Coronary artery (tissue), 2 donors: ENCODE measurements at regions not wholly inside any gene's neighbourhood (a gene's known extent, or its start where the extent isn't known, plus 50 kb on each side); places are given as distances from the start of the nearest gene placed in this dataset.
"Not testable (repeated sequence)": the region's sequence is repeated elsewhere in the genome, so short reads cannot be mapped to it uniquely, and the experiment has no call there.

ENCODE experiments used
- DNase-seq: peaks from one replicate; pipeline ENCODE4 v3.0.0-alpha.2; 2017; ENCODE audit warnings: low spot score
- H3K27ac ChIP-seq, 2 donors: fragments of 200-600 bp; sonication (generic); one replicate each; pipeline ENCODE4 v1.5.1; 2016 to 2019
- H3K4me3 ChIP-seq: fragments of 200-600 bp; sonication (generic); 2 replicates; pipeline ENCODE4 v1.5.1; 2016; ENCODE audit warnings: mild to moderate bottlenecking, moderate library complexity
- CTCF ChIP-seq: fragments of 200-600 bp; sonication (generic); IDR thresholded peaks from one replicate; pipeline ENCODE4 v1.5.1; 2019; ENCODE audit warnings: antibody characterized with exemption

GRCh38 chr4:29718136-29718535 is 1002.0 kb upstream of the PCDH7 start:
- no peak for TF ChIP-seq CTCF
- Histone ChIP-seq H3K4me3 (no peak overlapping the region), H3K27ac (no peak overlapping the region)
- no peak for DNase-seq

- Histone ChIP-seq H3K4me3 (no peak overlapping the region), H3K27ac (no peak overlapping the region)
- no peak for DNase-seq
- no peak for TF ChIP-seq CTCF
Observed at GRCh38 chr4:29722253-29722652, 997.9 kb upstream of the PCDH7 start.

GRCh38 chr4:29726938-29727337 is 993.2 kb upstream of the PCDH7 start:
- no peak overlapping the region for H3K27ac ChIP-seq
- no peak overlapping the region for H3K4me3 ChIP-seq
- no peak for TF ChIP-seq CTCF
- no peak for DNase-seq

GRCh38 chr4:29734343-29735213 is 985.6 kb upstream of the PCDH7 start:
- TF ChIP-seq CTCF = no peak
- no peak for DNase-seq
- H3K4me3 ChIP-seq = no peak overlapping the region
- H3K27ac ChIP-seq = no peak overlapping the region

GRCh38 chr4:29756966-29757365 is 963.2 kb upstream of the PCDH7 start:
- Histone ChIP-seq H3K4me3 (no peak overlapping the region), H3K27ac (no peak overlapping the region)
- no peak for TF ChIP-seq CTCF

GRCh38 chr4:29762151-29762550 is 958.0 kb upstream of the PCDH7 start:
- TF ChIP-seq CTCF = no peak
- H3K27ac ChIP-seq = no peak overlapping the region
- no peak for DNase-seq
- no peak overlapping the region for H3K4me3 ChIP-seq

More at GRCh38 chr4:29756966-29757365, 963.2 kb upstream of the PCDH7 start:
- DNase-seq = no peak

GRCh38 chr4:29770627-29771026 is 949.5 kb upstream of the PCDH7 start:
- TF ChIP-seq CTCF = no peak
- no peak for DNase-seq
- no peak overlapping the region for H3K4me3 ChIP-seq
- no peak overlapping the region for H3K27ac ChIP-seq

GRCh38 chr4:29788123-29788522 is 932.0 kb upstream of the PCDH7 start:
- DNase-seq, H3K4me3 ChIP-seq, H3K27ac ChIP-seq: not testable (repeated sequence)
